ENCODE measurements at regions not wholly inside any gene's neighbourhood (a gene's known extent, or its start where the extent isn't known, plus 50 kb on each side); places are given as distances from the start of the nearest gene placed in this dataset.

GRCh38 chr3:106573605-106574004 is 704.8 kb upstream of the CBLB start:
- no peak overlapping the region for H3K4me3 ChIP-seq (ENCODE audit: low read depth, low read length)
- no peak for TF ChIP-seq CTCF (IDR thresholded peaks at IDR 0.05; ENCODE audit: low read depth, low read length)
- in situ Hi-C loops (cut with HindIII; ENCODE audit: low sequenced_read_pairs), result no loop called here
- no peak for DNase-seq (ENCODE audit: low read depth, low spot score)

GRCh38 chr3:106575029-106575428 is 706.2 kb upstream of the CBLB start:
- H3K4me3 ChIP-seq (ENCODE audit: low read depth, low read length), result no peak overlapping the region
- in situ Hi-C loops (cut with HindIII; ENCODE audit: low sequenced_read_pairs), result no loop called here
- no peak for TF ChIP-seq CTCF (IDR thresholded peaks at IDR 0.05; ENCODE audit: low read depth, low read length)
- DNase-seq (ENCODE audit: low read depth, low spot score), result no peak

- DNase-seq (ENCODE audit: low read depth, low spot score), result no peak
- H3K4me3 ChIP-seq (ENCODE audit: low read depth, low read length), result no peak overlapping the region
- no peak for TF ChIP-seq CTCF (IDR thresholded peaks at IDR 0.05; ENCODE audit: low read depth, low read length)
- in situ Hi-C loops (cut with HindIII; ENCODE audit: low sequenced_read_pairs), result no loop called here
These were observed 708.4 kb upstream of the CBLB start for GRCh38 chr3:106577241-106577640.

GRCh38 chr3:106578911-106579310 is 710.1 kb upstream of the CBLB start:
- no peak for DNase-seq (ENCODE audit: low read depth, low spot score)
- TF ChIP-seq CTCF (IDR thresholded peaks at IDR 0.05; ENCODE audit: low read depth, low read length), result no peak
- H3K4me3 ChIP-seq (ENCODE audit: low read depth, low read length), result no peak overlapping the region
- in situ Hi-C loops (cut with HindIII; ENCODE audit: low sequenced_read_pairs), result no loop called here

- TF ChIP-seq CTCF (IDR thresholded peaks at IDR 0.05; ENCODE audit: low read depth, low read length), result no peak
- H3K4me3 ChIP-seq (ENCODE audit: low read depth, low read length), result no peak overlapping the region
- in situ Hi-C loops (cut with HindIII; ENCODE audit: low sequenced_read_pairs), result no loop called here
- DNase-seq (ENCODE audit: low read depth, low spot score), result no peak
These were observed 713.3 kb upstream of the CBLB start for GRCh38 chr3:106582151-106582550.

- no peak for TF ChIP-seq CTCF (IDR thresholded peaks at IDR 0.05; ENCODE audit: low read depth, low read length)
- no peak for DNase-seq (ENCODE audit: low read depth, low spot score)
- H3K4me3 ChIP-seq (ENCODE audit: low read depth, low read length), result no peak overlapping the region
- in situ Hi-C loops (cut with HindIII; ENCODE audit: low sequenced_read_pairs), result no loop called here
These were observed 718.7 kb upstream of the CBLB start for GRCh38 chr3:106587551-106587950.

GRCh38 chr3:106588739-106589138 is 719.9 kb upstream of the CBLB start:
- in situ Hi-C loops (cut with HindIII; ENCODE audit: low sequenced_read_pairs), result no loop called here
- H3K4me3 ChIP-seq (ENCODE audit: low read depth, low read length), result no peak overlapping the region
- TF ChIP-seq CTCF (IDR thresholded peaks at IDR 0.05; ENCODE audit: low read depth, low read length), result no peak
- DNase-seq (ENCODE audit: low read depth, low spot score), result no peak
